GM23338 (cell line): ENCODE measurements at regions not wholly inside any gene's neighbourhood (a gene's known extent, or its start where the extent isn't known, plus 50 kb on each side); places are given as distances from the start of the nearest gene placed in this dataset.

Experiments used
- ATAC-seq: fragments of 200-7000 bp; cut with Tn5 transposase; 3 replicates; pipeline ENCODE4 v1.9.1; 2020
- DNase-seq: peaks from one replicate; pipeline ENCODE4 v3.0.0-alpha.2; 2015; ENCODE audit warnings: low spot score
- H2AFZ ChIP-seq: fragments of 200-600 bp; sonication (generic); 2 replicates; pipeline ENCODE4 v1.8.0; 2016; ENCODE audit warnings: antibody characterized with exemption, mild to moderate bottlenecking, moderate library complexity
- H3F3A ChIP-seq: fragments of 200-600 bp; sonication (generic); replicated peaks from 2 replicates; pipeline ENCODE4 v1.8.0; 2017; ENCODE audit warnings: antibody characterized with exemption, mixed run types, low read depth
- H3K27ac ChIP-seq: fragments of 200-600 bp; sonication (generic); 2 replicates; pipeline ENCODE4 v1.6.1; 2016; ENCODE audit warnings: low read depth
- H3K27me3 ChIP-seq: fragments of 200-600 bp; sonication (generic); 2 replicates; pipeline ENCODE4 v1.8.0; 2016; ENCODE audit warnings: mild to moderate bottlenecking, mixed run types, moderate library complexity; ENCODE audit not compliant: insufficient read depth
- H3K36me3 ChIP-seq: fragments of 200-600 bp; sonication (generic); 2 replicates; pipeline ENCODE4 v1.8.0; 2016; ENCODE audit warnings: mild to moderate bottlenecking; ENCODE audit not compliant: insufficient read depth
- H3K4me1 ChIP-seq: fragments of 200-600 bp; sonication (generic); 2 replicates; pipeline ENCODE4 v1.8.0; 2016; ENCODE audit warnings: mild to moderate bottlenecking, moderate library complexity; ENCODE audit not compliant: insufficient read depth
- H3K4me2 ChIP-seq: fragments of 200-600 bp; sonication (generic); 2 replicates; pipeline ENCODE4 v1.7.1; 2017; ENCODE audit warnings: mixed run types
- H3K4me3 ChIP-seq: fragments of 200-600 bp; sonication (generic); 2 replicates; pipeline ENCODE4 v1.6.1; 2016; ENCODE audit warnings: mixed run types
- H3K79me2 ChIP-seq: fragments of 200-600 bp; sonication (generic); replicated peaks from 2 replicates; pipeline ENCODE4 v1.8.0; 2017; ENCODE audit warnings: mild to moderate bottlenecking; ENCODE audit not compliant: insufficient read depth
- H3K9me2 ChIP-seq: fragments of 200-600 bp; sonication (generic); 2 replicates; pipeline ENCODE4 v1.8.0; 2017; ENCODE audit not compliant: insufficient read depth
- H4K20me1 ChIP-seq: fragments of 200-600 bp; sonication (generic); replicated peaks from 2 replicates; pipeline ENCODE4 v1.8.0; 2017; ENCODE audit warnings: mild to moderate bottlenecking; ENCODE audit not compliant: insufficient read depth
- H3K27ac Mint-ChIP-seq: 2 replicates; pipeline ENCODE4 v1.8.0; 2020; ENCODE audit warnings: inconsistent platforms, mild to moderate bottlenecking, moderate library complexity, mixed read lengths
- H3K27me3 Mint-ChIP-seq: 3 replicates; pipeline ENCODE4 v1.8.0; 2022; ENCODE audit warnings: low read depth, mild to moderate bottlenecking, moderate library complexity, mixed read lengths, inconsistent platforms; ENCODE audit not compliant: insufficient read depth, poor library complexity
- H3K36me3 Mint-ChIP-seq: 3 replicates; pipeline ENCODE4 v1.8.0; 2021; ENCODE audit warnings: low read depth, mild to moderate bottlenecking, inconsistent platforms, moderate library complexity, mixed read lengths
- H3K4me1 Mint-ChIP-seq: 3 replicates; pipeline ENCODE4 v1.8.0; 2020; ENCODE audit warnings: mild to moderate bottlenecking, inconsistent platforms, mixed read lengths
- H3K4me3 Mint-ChIP-seq: 3 replicates; pipeline ENCODE4 v1.8.0; 2021; ENCODE audit warnings: moderate library complexity, mild to moderate bottlenecking, inconsistent platforms, mixed read lengths
- H3K9me3 Mint-ChIP-seq: 3 replicates; pipeline ENCODE4 v1.8.0; 2020; ENCODE audit warnings: moderate library complexity, mild to moderate bottlenecking, inconsistent platforms, mixed read lengths
- CREB1 ChIP-seq: fragments of 250-450 bp; sonication (Bioruptor Pico); IDR thresholded peaks from 2 replicates; pipeline ENCODE4 v1.5.0; 2020; ENCODE audit warnings: low read depth, mild to moderate bottlenecking, moderate library complexity
- EZH2 ChIP-seq: fragments of 200-600 bp; sonication (generic); IDR thresholded peaks from one replicate; pipeline ENCODE4 v1.8.0; 2017; ENCODE audit warnings: antibody characterized with exemption, mild to moderate bottlenecking, low read depth; ENCODE audit not compliant: unreplicated experiment
- EZH2phosphoT487 ChIP-seq: fragments of 200-600 bp; sonication (generic); IDR thresholded peaks from one replicate; pipeline ENCODE4 v1.8.1; 2018; ENCODE audit warnings: antibody characterized with exemption; ENCODE audit not compliant: unreplicated experiment
- JUNB ChIP-seq: IDR thresholded peaks from one replicate; pipeline ENCODE4 v1.6.1; 2016; ENCODE audit warnings: antibody characterized with exemption; ENCODE audit not compliant: unreplicated experiment
- NANOG ChIP-seq: IDR thresholded peaks from 2 replicates; pipeline ENCODE4 v1.6.1; 2016; ENCODE audit warnings: antibody characterized with exemption, borderline replicate concordance
- POLR2AphosphoS5 ChIP-seq: IDR thresholded peaks from 2 replicates; pipeline ENCODE4 v1.6.1; 2016; ENCODE audit warnings: antibody characterized with exemption, low read depth
- REST ChIP-seq: IDR thresholded peaks from one replicate; pipeline ENCODE4 v1.6.1; 2018; ENCODE audit warnings: antibody characterized with exemption; ENCODE audit not compliant: unreplicated experiment
- STAT1 ChIP-seq: IDR thresholded peaks from one replicate; pipeline ENCODE4 v1.6.1; 2016; ENCODE audit warnings: antibody characterized with exemption; ENCODE audit not compliant: unreplicated experiment
- ZNF114 ChIP-seq: fragments of 250-450 bp; sonication (Bioruptor Pico); IDR thresholded peaks from 2 replicates; pipeline ENCODE4 v1.5.0; 2020; ENCODE audit warnings: mild to moderate bottlenecking, moderate library complexity
- ZNF331 ChIP-seq: fragments of 250-450 bp; sonication (Bioruptor Pico); IDR thresholded peaks from 2 replicates; pipeline ENCODE4 v1.5.0; 2020; ENCODE audit warnings: low read depth, mild to moderate bottlenecking, moderate library complexity
- TF ChIP-seq, protein P1 (sequence below): IDR thresholded peaks from 2 replicates; pipeline ENCODE4 v1.6.1; 2016; ENCODE audit warnings: antibody characterized with exemption
- TF ChIP-seq, protein P2 (sequence below): fragments of 250-450 bp; sonication (Bioruptor Pico); IDR thresholded peaks from 2 replicates; pipeline ENCODE4 v1.5.0; 2020; ENCODE audit warnings: mild to moderate bottlenecking, moderate library complexity
- TF ChIP-seq, protein P3 (sequence below), 2 experiments: fragments of 200-600 bp in 1 of 2; sonication (generic) in 1 of 2; conservative IDR thresholded peaks; 2 replicates each; pipeline versions ENCODE4 v1.5.1 to v1.6.1; 2016 to 2017; ENCODE audit warnings: antibody characterized with exemption in 2 of 2, low read depth in 2 of 2, mild to moderate bottlenecking in 2 of 2, moderate library complexity in 1 of 2

- H3K9me3 Mint-ChIP-seq: peaks cover 32% of the 10 kb centered on the region
- Histone ChIP-seq H3K27ac (no peak overlapping the region), H3K79me2 (no peaks in the 10 kb centered on the region), H3F3A (no peaks in the 10 kb centered on the region), H3K4me2 (no peak overlapping the region), H4K20me1 (no peaks in the 10 kb centered on the region), H3K4me3 (no peak overlapping the region), H3K9me2 (no peaks in the 10 kb centered on the region), H3K36me3 (peaks cover 14% of the 10 kb centered on the region; the same call in 1 of the 2 replicates), H2AFZ (peak overlapping the region; percentile 45; the same call in 1 of the 2 replicates), H3K4me1 (peaks cover 8% of the 10 kb centered on the region), H3K27me3 (no peaks in the 10 kb centered on the region)
- TF ChIP-seq STAT1: no peak
- TF ChIP-seq EZH2phosphoT487: no peak
- TF ChIP-seq, protein P1, sequence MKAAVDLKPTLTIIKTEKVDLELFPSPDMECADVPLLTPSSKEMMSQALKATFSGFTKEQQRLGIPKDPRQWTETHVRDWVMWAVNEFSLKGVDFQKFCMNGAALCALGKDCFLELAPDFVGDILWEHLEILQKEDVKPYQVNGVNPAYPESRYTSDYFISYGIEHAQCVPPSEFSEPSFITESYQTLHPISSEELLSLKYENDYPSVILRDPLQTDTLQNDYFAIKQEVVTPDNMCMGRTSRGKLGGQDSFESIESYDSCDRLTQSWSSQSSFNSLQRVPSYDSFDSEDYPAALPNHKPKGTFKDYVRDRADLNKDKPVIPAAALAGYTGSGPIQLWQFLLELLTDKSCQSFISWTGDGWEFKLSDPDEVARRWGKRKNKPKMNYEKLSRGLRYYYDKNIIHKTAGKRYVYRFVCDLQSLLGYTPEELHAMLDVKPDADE: no peak
- no peak for TF ChIP-seq ZNF331 (CRISPR knock-in tag)
- TF ChIP-seq JUNB: no peak
- no peak for TF ChIP-seq REST
- TF ChIP-seq EZH2: no peak
- TF ChIP-seq CREB1 (CRISPR knock-in tag): no peak
- TF ChIP-seq ZNF114 (CRISPR knock-in tag): no peak
- TF ChIP-seq NANOG: no peak
- TF ChIP-seq, protein P2, sequence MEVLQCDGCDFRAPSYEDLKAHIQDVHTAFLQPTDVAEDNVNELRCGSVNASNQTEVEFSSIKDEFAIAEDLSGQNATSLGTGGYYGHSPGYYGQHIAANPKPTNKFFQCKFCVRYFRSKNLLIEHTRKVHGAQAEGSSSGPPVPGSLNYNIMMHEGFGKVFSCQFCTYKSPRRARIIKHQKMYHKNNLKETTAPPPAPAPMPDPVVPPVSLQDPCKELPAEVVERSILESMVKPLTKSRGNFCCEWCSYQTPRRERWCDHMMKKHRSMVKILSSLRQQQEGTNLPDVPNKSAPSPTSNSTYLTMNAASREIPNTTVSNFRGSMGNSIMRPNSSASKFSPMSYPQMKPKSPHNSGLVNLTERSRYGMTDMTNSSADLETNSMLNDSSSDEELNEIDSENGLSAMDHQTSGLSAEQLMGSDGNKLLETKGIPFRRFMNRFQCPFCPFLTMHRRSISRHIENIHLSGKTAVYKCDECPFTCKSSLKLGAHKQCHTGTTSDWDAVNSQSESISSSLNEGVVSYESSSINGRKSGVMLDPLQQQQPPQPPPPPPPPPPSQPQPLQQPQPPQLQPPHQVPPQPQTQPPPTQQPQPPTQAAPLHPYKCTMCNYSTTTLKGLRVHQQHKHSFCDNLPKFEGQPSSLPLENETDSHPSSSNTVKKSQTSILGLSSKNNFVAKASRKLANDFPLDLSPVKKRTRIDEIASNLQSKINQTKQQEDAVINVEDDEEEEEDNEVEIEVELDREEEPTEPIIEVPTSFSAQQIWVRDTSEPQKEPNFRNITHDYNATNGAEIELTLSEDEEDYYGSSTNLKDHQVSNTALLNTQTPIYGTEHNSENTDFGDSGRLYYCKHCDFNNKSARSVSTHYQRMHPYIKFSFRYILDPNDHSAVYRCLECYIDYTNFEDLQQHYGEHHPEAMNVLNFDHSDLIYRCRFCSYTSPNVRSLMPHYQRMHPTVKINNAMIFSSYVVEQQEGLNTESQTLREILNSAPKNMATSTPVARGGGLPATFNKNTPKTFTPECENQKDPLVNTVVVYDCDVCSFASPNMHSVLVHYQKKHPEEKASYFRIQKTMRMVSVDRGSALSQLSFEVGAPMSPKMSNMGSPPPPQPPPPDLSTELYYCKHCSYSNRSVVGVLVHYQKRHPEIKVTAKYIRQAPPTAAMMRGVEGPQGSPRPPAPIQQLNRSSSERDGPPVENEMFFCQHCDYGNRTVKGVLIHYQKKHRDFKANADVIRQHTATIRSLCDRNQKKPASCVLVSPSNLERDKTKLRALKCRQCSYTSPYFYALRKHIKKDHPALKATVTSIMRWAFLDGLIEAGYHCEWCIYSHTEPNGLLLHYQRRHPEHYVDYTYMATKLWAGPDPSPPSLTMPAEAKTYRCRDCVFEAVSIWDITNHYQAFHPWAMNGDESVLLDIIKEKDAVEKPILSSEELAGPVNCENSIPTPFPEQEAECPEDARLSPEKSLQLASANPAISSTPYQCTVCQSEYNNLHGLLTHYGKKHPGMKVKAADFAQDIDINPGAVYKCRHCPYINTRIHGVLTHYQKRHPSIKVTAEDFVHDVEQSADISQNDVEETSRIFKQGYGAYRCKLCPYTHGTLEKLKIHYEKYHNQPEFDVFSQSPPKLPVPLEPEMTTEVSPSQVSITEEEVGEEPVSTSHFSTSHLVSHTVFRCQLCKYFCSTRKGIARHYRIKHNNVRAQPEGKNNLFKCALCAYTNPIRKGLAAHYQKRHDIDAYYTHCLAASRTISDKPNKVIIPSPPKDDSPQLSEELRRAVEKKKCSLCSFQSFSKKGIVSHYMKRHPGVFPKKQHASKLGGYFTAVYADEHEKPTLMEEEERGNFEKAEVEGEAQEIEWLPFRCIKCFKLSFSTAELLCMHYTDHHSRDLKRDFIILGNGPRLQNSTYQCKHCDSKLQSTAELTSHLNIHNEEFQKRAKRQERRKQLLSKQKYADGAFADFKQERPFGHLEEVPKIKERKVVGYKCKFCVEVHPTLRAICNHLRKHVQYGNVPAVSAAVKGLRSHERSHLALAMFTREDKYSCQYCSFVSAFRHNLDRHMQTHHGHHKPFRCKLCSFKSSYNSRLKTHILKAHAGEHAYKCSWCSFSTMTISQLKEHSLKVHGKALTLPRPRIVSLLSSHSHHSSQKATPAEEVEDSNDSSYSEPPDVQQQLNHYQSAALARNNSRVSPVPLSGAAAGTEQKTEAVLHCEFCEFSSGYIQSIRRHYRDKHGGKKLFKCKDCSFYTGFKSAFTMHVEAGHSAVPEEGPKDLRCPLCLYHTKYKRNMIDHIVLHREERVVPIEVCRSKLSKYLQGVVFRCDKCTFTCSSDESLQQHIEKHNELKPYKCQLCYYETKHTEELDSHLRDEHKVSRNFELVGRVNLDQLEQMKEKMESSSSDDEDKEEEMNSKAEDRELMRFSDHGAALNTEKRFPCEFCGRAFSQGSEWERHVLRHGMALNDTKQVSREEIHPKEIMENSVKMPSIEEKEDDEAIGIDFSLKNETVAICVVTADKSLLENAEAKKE (CRISPR knock-in tag): no peak
- TF ChIP-seq POLR2AphosphoS5: no peak
- TF ChIP-seq, protein P3, sequence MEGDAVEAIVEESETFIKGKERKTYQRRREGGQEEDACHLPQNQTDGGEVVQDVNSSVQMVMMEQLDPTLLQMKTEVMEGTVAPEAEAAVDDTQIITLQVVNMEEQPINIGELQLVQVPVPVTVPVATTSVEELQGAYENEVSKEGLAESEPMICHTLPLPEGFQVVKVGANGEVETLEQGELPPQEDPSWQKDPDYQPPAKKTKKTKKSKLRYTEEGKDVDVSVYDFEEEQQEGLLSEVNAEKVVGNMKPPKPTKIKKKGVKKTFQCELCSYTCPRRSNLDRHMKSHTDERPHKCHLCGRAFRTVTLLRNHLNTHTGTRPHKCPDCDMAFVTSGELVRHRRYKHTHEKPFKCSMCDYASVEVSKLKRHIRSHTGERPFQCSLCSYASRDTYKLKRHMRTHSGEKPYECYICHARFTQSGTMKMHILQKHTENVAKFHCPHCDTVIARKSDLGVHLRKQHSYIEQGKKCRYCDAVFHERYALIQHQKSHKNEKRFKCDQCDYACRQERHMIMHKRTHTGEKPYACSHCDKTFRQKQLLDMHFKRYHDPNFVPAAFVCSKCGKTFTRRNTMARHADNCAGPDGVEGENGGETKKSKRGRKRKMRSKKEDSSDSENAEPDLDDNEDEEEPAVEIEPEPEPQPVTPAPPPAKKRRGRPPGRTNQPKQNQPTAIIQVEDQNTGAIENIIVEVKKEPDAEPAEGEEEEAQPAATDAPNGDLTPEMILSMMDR (conservative IDR thresholded peaks at IDR 0.05; ENCODE audit: low read depth in 2 of 2): no peak
- no peak for DNase-seq
- H3K4me3 Mint-ChIP-seq: no peak overlapping the region
- peaks cover 20% of the 10 kb centered on the region for H3K36me3 Mint-ChIP-seq
- ATAC-seq: no peak
- H3K27me3 Mint-ChIP-seq: peaks cover 8% of the 10 kb centered on the region
- peaks cover 6% of the 10 kb centered on the region; the same call in 2 of the 3 replicates for H3K4me1 Mint-ChIP-seq
- H3K27ac Mint-ChIP-seq: no peak overlapping the region
These were observed 59.0 kb upstream of the CDK20 start for GRCh38 chr9:88033359-88033702.
